CD4-positive, CD25-positive, alpha-beta regulatory T cell (primary cell): ENCODE measurements at regions not wholly inside any gene's neighbourhood (a gene's known extent, or its start where the extent isn't known, plus 50 kb on each side); places are given as distances from the start of the nearest gene placed in this dataset.

Source experiments
- ATAC-seq, 2 donors: fragments of 150-1000 bp; cut with Tn5 transposase; one replicate each; pipeline ENCODE4 v1.10.0; 2021; ENCODE audit warnings: low read depth in 2 of 2, moderate number of reproducible peaks in 2 of 2, moderate library complexity in 1 of 2
- DNase-seq, 3 donors: peaks; one replicate each; pipeline versions ENCODE4 v3.0.0 to v3.0.0-alpha.2; 2012 to 2022; ENCODE audit warnings: mixed read lengths in 1 of 3
- H3K27ac ChIP-seq: one replicate; pipeline ENCODE4 v1.7.0; 2013; ENCODE audit warnings: mild to moderate bottlenecking, low read length; ENCODE audit not compliant: insufficient read depth, poor library complexity, severe bottlenecking
- H3K27me3 ChIP-seq: one replicate; pipeline ENCODE4 v1.7.0; 2013; ENCODE audit warnings: low read length; ENCODE audit not compliant: control insufficient read depth, insufficient read depth
- H3K36me3 ChIP-seq: one replicate; pipeline ENCODE4 v1.7.0; 2013; ENCODE audit warnings: mild to moderate bottlenecking, low read length, moderate library complexity; ENCODE audit not compliant: control insufficient read depth, insufficient read depth
- H3K4me1 ChIP-seq: 2 replicates; pipeline ENCODE4 v1.7.0; 2013; ENCODE audit warnings: mild to moderate bottlenecking, low read length; ENCODE audit not compliant: insufficient read depth, control insufficient read depth, poor library complexity, severe bottlenecking
- H3K4me3 ChIP-seq: one replicate; pipeline ENCODE4 v1.7.0; 2013; ENCODE audit warnings: low read depth, mild to moderate bottlenecking, low read length, moderate library complexity
- H3K9me3 ChIP-seq, 2 experiments: 1 replicate in 1 of 2; 2 replicates in 1 of 2; pipeline ENCODE4 v1.7.0; 2013; ENCODE audit warnings: low read length in 2 of 2, mild to moderate bottlenecking in 1 of 2, moderate library complexity in 1 of 2; ENCODE audit not compliant: control insufficient read depth in 2 of 2
- H3K27ac Mint-ChIP-seq, 3 donors: one replicate each; pipeline ENCODE4 v1.8.0; 2020 to 2022; ENCODE audit warnings: mild to moderate bottlenecking in 3 of 3, mixed read lengths in 3 of 3, moderate library complexity in 2 of 3
- H3K27me3 Mint-ChIP-seq: one replicate; pipeline ENCODE4 v1.8.0; 2022; ENCODE audit warnings: mild to moderate bottlenecking, mixed read lengths
- H3K36me3 Mint-ChIP-seq: one replicate; pipeline ENCODE4 v1.8.0; 2020; ENCODE audit warnings: mixed read lengths
- H3K4me1 Mint-ChIP-seq, 4 donors: one replicate each; pipeline ENCODE4 v1.8.0; 2020 to 2022; ENCODE audit warnings: mixed read lengths in 4 of 4, mild to moderate bottlenecking in 1 of 4
- H3K4me3 Mint-ChIP-seq, 4 donors: one replicate each; pipeline ENCODE4 v1.8.0; 2020 to 2022; ENCODE audit warnings: mild to moderate bottlenecking in 4 of 4, mixed read lengths in 4 of 4, moderate library complexity in 3 of 4
- H3K9me3 Mint-ChIP-seq, 7 donors: one replicate each; pipeline ENCODE4 v1.8.0; 2020 to 2022; ENCODE audit warnings: mixed read lengths in 7 of 7, mild to moderate bottlenecking in 3 of 7, moderate library complexity in 2 of 7

DNA sequence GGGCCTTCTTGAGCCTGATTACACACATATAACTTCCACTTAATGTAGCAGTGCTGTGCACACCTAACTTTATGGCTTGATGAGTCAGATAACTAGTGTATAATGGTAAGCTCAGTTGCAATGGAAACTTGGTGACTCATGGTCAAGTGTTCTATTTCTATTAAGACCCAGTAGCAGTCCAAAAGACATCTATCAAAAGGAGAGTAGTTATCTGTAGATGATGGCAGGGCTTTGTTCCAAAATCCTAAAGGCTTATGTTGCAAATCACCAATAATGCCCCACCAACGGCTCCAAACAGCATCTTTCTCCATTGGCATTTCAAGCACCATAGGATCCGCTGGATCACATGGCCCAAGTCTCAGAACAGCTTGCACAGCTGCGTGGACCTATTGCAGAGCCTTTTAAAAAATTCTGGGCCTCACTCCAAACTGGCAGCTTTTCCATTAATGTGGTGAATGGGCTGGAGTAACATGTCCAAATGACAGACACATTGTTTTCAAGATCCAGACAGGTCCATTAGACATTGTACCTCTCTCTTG lies 566.8 kb upstream of the USP24 start:
- H3K4me1 Mint-ChIP-seq = no peaks in the 10 kb centered on the region

DNA sequence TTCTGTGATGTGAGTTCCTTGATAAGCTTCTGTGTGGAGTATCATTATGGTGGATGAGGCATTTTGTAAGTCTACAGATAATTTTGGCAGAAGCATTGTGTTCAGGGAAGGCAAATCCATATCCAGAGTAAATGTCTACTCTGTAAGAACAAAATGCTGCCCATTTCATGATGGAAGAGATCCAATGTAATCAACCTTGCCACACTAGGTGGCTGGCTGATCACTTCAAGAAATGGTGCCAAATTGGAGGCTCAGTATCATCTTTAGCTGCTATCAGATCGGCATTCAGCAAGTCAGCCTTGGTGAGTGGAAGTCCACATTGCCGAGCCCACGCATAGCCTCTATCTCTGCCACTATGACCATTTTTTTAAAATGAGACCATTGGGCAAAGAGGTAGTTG lies 565.8 kb upstream of the USP24 start:
- Histone ChIP-seq H3K4me1 (no peaks in the 10 kb centered on the region), H3K27ac (no peak overlapping the region), H3K4me3 (no peak overlapping the region), H3K27me3 (no peaks in the 10 kb centered on the region), H3K36me3 (no peaks in the 10 kb centered on the region), H3K9me3 (no peaks in the 10 kb centered on the region)
- Mint-ChIP-seq H3K27ac (no peak overlapping the region), H3K4me1 (no peaks in the 10 kb centered on the region), H3K9me3 (peaks cover 0 to 4% (median 0%) of the 10 kb centered on the region in 7 donors), H3K4me3 (no peak overlapping the region), H3K27me3 (no peaks in the 10 kb centered on the region), H3K36me3 (no peaks in the 10 kb centered on the region)
- DNase-seq (no peak), ATAC-seq (no peak)

More for the DNA sequence above, 566.8 kb upstream of the USP24 start:
- Histone ChIP-seq H3K27ac (no peak overlapping the region), H3K4me3 (no peak overlapping the region), H3K9me3 (no peaks in the 10 kb centered on the region), H3K27me3 (no peaks in the 10 kb centered on the region), H3K36me3 (no peaks in the 10 kb centered on the region), H3K4me1 (no peaks in the 10 kb centered on the region)
- peaks cover 0 to 4% (median 0%) of the 10 kb centered on the region in 7 donors for H3K9me3 Mint-ChIP-seq
- no peaks in the 10 kb centered on the region for H3K27me3 Mint-ChIP-seq
- no peaks in the 10 kb centered on the region for H3K36me3 Mint-ChIP-seq
- H3K4me3 Mint-ChIP-seq = no peak overlapping the region
- DNase-seq = no peak
- ATAC-seq = no peak
- H3K27ac Mint-ChIP-seq = no peak overlapping the region

DNA sequence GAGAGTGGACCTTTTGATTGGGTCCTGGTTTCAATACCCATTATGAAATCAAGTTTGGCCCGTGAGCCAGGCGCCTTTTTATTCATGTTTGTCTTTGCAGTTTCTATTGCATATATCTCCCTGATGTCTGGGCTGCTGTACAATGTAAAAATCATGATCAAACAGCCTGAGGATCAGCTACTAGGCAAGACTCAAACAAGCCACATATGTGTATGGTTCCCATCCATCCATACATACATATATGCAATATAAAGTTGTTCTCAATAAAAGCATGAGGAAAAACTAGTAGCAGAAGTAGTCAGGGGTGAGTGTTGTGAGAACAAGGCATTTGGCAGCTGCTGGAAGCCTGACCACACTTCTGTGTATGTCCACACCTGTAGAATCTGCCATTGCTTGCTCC lies 562.4 kb upstream of the USP24 start:
- ATAC-seq (no peak), DNase-seq (no peak)
- H3K4me1 Mint-ChIP-seq = no peaks in the 10 kb centered on the region
- peaks cover 0 to 6% of the 10 kb centered on the region in 2 experiments for H3K9me3 ChIP-seq
- H3K27ac ChIP-seq = no peak overlapping the region
- no peak overlapping the region for H3K27ac Mint-ChIP-seq
- H3K27me3 Mint-ChIP-seq = no peaks in the 10 kb centered on the region
- H3K4me1 ChIP-seq = no peaks in the 10 kb centered on the region
- H3K4me3 Mint-ChIP-seq = no peak overlapping the region
- H3K27me3 ChIP-seq = no peaks in the 10 kb centered on the region
- no peaks in the 10 kb centered on the region for H3K36me3 Mint-ChIP-seq
- no peaks in the 10 kb centered on the region for H3K36me3 ChIP-seq
- no peak overlapping the region for H3K4me3 ChIP-seq
- H3K9me3 Mint-ChIP-seq = peaks cover 0 to 7% (median 2%) of the 10 kb centered on the region in 7 donors

DNA sequence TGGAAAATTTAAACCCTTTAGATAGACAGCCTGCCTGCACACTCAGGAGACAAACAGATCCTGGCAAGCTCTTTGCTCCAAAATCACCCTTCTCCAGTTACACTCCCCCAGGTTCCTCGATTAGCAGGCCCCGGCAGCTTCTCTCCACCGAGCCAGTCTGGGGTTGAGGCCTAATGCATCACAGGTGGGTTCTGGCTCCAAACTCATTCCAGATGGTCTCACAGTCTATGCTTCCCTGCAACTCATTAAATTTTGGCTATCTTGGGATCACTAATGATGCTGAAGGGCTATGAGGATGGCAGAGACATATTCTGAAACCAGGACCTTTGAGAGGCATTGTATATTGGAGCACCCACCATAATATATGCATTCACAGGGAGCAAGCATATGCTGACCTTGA lies 559.8 kb upstream of the USP24 start:
- no peak for ATAC-seq
- Mint-ChIP-seq H3K27ac (no peak overlapping the region), H3K9me3 (peaks cover 0 to 7% (median 2%) of the 10 kb centered on the region in 7 donors)

DNA sequence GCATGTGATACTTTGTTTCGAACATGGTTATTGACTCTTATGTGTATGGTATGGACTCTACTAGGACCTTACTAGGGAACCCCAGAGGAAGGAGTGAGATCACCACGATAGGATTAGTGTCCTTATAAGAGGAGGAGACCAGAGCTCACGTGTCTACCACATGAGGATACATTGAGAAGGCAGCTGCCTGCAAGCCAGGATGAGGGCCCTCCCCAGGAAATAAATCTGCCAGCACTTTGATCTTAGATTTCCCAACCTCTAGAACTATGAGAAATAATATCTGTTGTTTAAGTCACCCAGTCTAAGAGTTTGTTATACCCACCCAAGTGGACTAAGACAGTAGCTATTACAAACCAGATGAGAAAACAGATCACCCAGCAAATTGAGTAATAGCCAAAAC lies 559.3 kb upstream of the USP24 start:
- H3K27me3 Mint-ChIP-seq = no peaks in the 10 kb centered on the region
- ATAC-seq = no peak
- Histone ChIP-seq H3K36me3 (no peaks in the 10 kb centered on the region), H3K27ac (no peak overlapping the region), H3K27me3 (no peaks in the 10 kb centered on the region), H3K9me3 (peaks cover 0 to 6% of the 10 kb centered on the region in 2 experiments), H3K4me3 (no peak overlapping the region), H3K4me1 (no peaks in the 10 kb centered on the region)
- H3K27ac Mint-ChIP-seq = no peak overlapping the region
- H3K36me3 Mint-ChIP-seq = no peaks in the 10 kb centered on the region
- no peaks in the 10 kb centered on the region for H3K4me1 Mint-ChIP-seq
- peaks cover 0 to 7% (median 2%) of the 10 kb centered on the region in 7 donors for H3K9me3 Mint-ChIP-seq
- DNase-seq = no peak
- no peak overlapping the region for H3K4me3 Mint-ChIP-seq

More for the DNA sequence above, 559.8 kb upstream of the USP24 start:
- H3K36me3 ChIP-seq = no peaks in the 10 kb centered on the region
- H3K27ac ChIP-seq = no peak overlapping the region
- no peak overlapping the region for H3K4me3 Mint-ChIP-seq
- DNase-seq = no peak
- no peaks in the 10 kb centered on the region for H3K36me3 Mint-ChIP-seq
- peaks cover 0 to 6% of the 10 kb centered on the region in 2 experiments for H3K9me3 ChIP-seq
- H3K4me1 ChIP-seq = no peaks in the 10 kb centered on the region
- H3K27me3 ChIP-seq = no peaks in the 10 kb centered on the region
- H3K4me3 ChIP-seq = no peak overlapping the region
- no peaks in the 10 kb centered on the region for H3K27me3 Mint-ChIP-seq
- H3K4me1 Mint-ChIP-seq = no peaks in the 10 kb centered on the region

DNA sequence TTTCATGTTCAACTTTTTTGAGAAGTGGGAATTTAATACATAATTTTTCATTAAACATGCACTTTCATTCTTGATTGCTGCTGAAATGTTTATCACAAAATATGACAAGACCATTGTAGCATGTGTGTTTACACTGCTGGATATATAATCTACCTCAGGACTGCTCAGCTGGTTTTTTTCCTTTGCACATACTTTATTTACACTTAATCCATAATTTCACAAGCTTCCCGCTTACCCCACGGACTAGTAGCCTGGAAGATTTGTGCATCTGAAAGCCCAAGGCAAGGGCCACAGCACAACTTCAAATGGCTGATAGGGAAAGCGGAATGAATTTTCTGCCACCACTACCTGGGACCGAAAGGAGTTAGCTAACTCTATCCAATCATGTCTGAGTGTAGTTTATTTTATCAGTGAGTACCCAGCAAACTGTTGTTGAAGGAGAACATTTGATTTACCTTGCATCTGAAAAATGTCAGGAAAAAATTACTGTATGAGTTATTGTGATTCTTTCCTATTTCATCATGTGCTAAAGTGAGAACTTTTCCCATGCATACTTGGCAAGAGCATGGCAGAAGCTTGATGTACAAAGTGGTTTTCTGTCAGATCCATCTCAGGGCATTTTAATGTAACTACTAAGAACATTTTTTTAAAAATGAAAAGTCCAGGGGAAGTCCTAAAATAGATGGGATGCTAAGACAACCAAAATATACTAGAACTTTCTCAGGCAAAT lies 558.2 kb upstream of the USP24 start:
- Mint-ChIP-seq H3K9me3 (peaks cover 0 to 7% (median 0%) of the 10 kb centered on the region in 7 donors), H3K27me3 (no peaks in the 10 kb centered on the region), H3K4me3 (peak overlapping the region in 1 of 4 donors; percentile 68), H3K27ac (no peak overlapping the region), H3K4me1 (no peaks in the 10 kb centered on the region), H3K36me3 (no peaks in the 10 kb centered on the region)
- no peak for DNase-seq
- ATAC-seq = no peak
- Histone ChIP-seq H3K27me3 (no peaks in the 10 kb centered on the region), H3K36me3 (no peaks in the 10 kb centered on the region), H3K4me1 (no peaks in the 10 kb centered on the region), H3K9me3 (peaks cover 0 to 6% of the 10 kb centered on the region in 2 experiments), H3K4me3 (no peak overlapping the region), H3K27ac (no peak overlapping the region)

DNA sequence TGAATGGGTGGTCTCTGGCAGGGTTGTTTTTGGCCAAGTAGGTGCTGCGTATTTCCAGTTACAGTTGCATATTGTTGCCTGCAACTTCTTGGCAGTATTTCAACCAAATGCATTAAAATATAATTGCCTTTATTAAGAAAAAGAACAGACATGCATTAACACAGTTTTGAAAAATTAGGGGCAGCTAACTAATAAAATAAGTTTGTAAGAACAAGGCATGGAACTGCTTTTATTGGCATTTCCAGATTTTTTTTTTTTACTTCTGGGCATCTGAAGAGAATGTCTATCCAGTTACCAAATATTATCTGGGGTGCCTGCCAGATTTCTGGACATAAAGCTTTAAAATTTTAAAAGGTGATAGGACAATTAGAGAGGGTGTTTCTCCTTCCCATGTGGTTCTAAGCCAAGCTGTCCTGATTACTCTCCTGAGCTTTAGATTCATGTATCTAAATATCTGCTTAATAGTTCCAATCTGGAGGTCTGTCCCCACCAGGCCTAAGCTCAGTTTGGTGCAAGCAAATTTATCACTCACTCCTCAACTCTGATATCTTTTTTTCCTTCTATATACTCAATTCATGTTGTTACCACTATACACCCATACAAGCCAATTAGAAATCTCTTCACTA lies 553.3 kb upstream of the USP24 start:
- H3K27ac Mint-ChIP-seq = no peak overlapping the region
- Histone ChIP-seq H3K36me3 (no peaks in the 10 kb centered on the region), H3K4me3 (no peak overlapping the region), H3K27me3 (no peaks in the 10 kb centered on the region), H3K27ac (no peak overlapping the region), H3K9me3 (no peaks in the 10 kb centered on the region), H3K4me1 (no peaks in the 10 kb centered on the region)
- ATAC-seq (no peak), DNase-seq (no peak)
- H3K27me3 Mint-ChIP-seq = no peaks in the 10 kb centered on the region
- no peaks in the 10 kb centered on the region for H3K4me1 Mint-ChIP-seq
- H3K36me3 Mint-ChIP-seq = no peaks in the 10 kb centered on the region
- H3K9me3 Mint-ChIP-seq = peaks cover 0 to 3% (median 2%) of the 10 kb centered on the region in 7 donors
- no peak overlapping the region for H3K4me3 Mint-ChIP-seq
